ENCODE measurements at regions not wholly inside any gene's neighbourhood (a gene's known extent, or its start where the extent isn't known, plus 50 kb on each side); places are given as distances from the start of the nearest gene placed in this dataset.

DNA sequence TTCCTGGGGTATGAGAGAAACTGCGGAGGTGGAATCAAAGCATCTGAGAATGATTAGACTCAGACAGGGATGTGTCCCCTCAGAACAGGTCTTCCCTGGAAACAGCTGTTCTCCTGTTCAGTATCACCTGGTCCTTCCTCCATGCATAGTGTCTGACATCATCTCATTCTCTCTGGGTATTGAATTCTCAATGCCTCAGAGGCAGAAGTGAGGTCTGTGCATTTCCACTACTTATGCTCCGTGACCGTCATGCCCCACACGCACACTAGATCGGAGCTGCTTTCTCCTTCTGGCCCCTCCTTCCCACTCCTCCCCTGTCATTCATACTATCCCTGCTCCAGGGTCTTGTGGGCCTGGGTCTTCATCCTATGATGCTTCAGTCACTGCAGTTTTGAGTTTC is 61.4 kb upstream of the DAB2IP start:
- no peaks in the 10 kb centered on the region for H3K9me3 ChIP-seq
- no peaks in the 10 kb centered on the region; the same call in 1 of the 2 replicates for H3K27me3 ChIP-seq
- H3K4me3 ChIP-seq = no peak overlapping the region
- no peak for DNase-seq
- H3K36me3 ChIP-seq = no peaks in the 10 kb centered on the region

DNA sequence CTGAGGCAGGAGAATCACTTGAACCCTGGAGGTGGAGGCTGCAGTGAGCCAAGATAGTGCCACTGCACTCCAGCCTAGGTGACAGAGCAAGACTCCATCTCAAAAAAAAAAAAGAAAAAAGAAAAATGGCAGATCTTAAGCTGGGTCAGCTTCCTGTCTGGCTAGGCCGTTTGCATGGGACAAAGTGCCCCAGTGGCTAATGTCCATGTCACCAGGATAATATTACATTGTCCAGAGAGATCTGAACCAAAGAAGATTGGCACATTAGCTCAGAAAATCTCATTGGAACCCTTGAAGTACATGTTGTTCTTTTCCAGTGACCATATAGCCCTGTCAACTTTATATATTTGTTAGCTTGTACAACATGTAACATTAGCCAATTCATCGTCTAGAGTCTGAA is 59.2 kb upstream of the DAB2IP start:
- no peaks in the 10 kb centered on the region for H3K36me3 ChIP-seq
- peaks cover 4% of the 10 kb centered on the region for H3K9me3 ChIP-seq
- H3K4me3 ChIP-seq = no peak overlapping the region
- H3K27me3 ChIP-seq = no peaks in the 10 kb centered on the region; the same call in 1 of the 2 replicates
- DNase-seq = no peak

DNA sequence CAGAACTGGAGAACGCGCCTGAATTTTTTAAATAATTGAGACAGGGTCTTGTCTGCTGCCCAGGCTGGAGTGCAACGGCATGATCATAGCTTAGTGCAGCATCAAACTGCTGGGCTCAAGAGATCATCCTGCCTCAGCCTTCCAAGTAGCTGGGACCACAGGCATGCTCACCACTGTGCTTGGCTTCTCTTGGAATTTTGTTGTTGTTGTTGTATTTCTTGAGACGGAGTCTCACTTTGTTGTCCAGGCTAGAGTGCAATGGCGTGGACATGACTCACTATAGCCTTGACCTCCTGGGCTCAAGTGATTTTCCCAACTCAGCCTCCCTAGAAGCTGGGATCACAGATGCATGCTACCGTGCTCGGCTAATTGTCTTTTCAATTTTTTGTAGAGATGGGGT is 58.4 kb upstream of the DAB2IP start:
- Histone ChIP-seq H3K9me3 (peaks cover 4% of the 10 kb centered on the region), H3K27me3 (no peaks in the 10 kb centered on the region; the same call in 1 of the 2 replicates), H3K4me3 (no peak overlapping the region), H3K36me3 (no peaks in the 10 kb centered on the region)
- DNase-seq = no peak

DNA sequence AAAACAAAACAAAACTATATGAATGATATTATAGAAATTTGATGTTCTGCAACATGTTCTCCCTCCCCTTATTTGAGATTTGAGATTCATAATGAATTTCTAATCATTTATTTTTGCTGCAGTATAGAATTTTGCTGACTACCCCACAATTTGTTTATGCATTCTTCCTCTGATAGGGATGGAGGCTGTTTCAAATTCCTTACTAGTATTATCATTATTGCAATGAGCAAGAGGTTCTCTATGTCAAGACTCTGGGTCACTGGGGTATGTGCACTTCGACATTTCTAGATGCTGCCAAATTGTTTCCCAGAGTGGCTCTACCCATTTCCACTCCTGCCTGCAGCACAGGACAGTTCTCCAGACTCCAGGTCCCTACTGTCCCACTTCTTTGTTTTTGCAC is 54.9 kb upstream of the DAB2IP start:
- no peaks in the 10 kb centered on the region for H3K36me3 ChIP-seq
- H3K27me3 ChIP-seq = peaks cover 7% of the 10 kb centered on the region
- no peak for DNase-seq

DNA sequence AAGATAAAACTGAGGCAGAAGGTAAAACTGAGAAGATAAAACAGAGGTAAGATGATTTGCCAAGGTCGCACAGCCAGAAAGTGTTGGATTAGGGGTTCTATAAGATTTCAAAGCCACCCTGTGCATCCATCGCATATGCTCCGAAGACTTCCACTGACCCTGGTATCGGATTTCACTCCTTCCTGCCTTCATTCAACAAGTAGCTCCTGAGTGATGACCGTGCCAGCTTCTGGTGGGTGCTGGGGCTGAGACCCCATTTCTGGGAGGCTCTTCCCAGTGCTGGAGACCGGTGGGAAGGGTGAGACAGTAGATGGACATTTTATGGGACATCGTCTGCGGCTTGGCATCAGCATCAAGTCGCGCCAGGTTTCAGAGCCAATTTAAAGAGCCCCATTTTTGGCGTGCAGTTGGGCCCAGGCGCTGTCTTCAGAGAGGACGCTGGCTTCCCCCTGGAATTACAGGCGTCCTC is 53.7 kb upstream of the DAB2IP start:
- no peaks in the 10 kb centered on the region for H3K36me3 ChIP-seq
- no peak for DNase-seq
- H3K9me3 ChIP-seq = peaks cover 4% of the 10 kb centered on the region
- H3K27me3 ChIP-seq = peaks cover 7% of the 10 kb centered on the region
- no peak overlapping the region for H3K4me3 ChIP-seq

More for the DNA sequence above, 54.9 kb upstream of the DAB2IP start:
- H3K9me3 ChIP-seq = peaks cover 4% of the 10 kb centered on the region
- no peak overlapping the region for H3K4me3 ChIP-seq

DNA sequence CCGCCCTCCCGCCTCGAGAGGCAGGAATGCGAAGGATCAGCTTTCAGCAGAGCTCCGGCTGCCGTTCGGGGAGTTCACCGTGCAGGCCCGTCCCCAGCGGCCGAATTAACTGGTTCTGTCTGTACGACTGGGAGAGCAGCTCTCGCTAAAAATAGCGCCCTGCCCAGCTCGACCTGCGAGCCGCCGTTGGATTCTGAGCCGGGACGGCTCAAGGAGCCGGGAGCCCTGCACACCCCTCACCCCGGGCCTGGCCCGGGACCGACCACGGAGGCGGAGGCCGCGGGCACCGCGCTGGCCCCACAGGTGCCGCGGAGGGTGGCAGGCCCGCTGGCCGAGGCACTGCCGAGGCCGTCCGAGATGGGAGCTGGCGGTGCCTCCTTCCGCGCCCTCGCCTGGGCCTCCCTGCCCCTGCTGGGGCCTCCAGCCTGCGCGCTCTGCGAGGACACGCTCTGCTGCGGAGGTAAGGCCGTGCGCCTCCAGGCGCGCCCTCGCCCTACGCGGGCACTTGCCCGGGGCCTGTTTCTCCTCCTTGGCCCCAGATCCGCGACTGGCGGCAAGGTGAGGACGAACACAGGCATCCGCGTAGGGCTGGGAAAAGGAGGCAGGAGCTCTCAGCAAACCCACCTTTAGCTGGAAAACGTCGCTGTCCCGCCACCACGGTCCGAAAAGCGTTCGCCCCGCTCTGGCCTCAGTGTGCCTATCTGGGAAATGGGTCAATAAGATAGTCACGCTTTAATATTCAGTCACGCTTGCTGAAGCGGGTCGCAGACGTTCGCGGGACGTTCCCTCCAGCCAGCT is 53.1 kb upstream of the DAB2IP start:
- H3K4me3 ChIP-seq = no peak overlapping the region
- H3K27me3 ChIP-seq = peaks cover 7% of the 10 kb centered on the region
- no peak for DNase-seq
- no peaks in the 10 kb centered on the region for H3K36me3 ChIP-seq
- peaks cover 4% of the 10 kb centered on the region for H3K9me3 ChIP-seq

DNA sequence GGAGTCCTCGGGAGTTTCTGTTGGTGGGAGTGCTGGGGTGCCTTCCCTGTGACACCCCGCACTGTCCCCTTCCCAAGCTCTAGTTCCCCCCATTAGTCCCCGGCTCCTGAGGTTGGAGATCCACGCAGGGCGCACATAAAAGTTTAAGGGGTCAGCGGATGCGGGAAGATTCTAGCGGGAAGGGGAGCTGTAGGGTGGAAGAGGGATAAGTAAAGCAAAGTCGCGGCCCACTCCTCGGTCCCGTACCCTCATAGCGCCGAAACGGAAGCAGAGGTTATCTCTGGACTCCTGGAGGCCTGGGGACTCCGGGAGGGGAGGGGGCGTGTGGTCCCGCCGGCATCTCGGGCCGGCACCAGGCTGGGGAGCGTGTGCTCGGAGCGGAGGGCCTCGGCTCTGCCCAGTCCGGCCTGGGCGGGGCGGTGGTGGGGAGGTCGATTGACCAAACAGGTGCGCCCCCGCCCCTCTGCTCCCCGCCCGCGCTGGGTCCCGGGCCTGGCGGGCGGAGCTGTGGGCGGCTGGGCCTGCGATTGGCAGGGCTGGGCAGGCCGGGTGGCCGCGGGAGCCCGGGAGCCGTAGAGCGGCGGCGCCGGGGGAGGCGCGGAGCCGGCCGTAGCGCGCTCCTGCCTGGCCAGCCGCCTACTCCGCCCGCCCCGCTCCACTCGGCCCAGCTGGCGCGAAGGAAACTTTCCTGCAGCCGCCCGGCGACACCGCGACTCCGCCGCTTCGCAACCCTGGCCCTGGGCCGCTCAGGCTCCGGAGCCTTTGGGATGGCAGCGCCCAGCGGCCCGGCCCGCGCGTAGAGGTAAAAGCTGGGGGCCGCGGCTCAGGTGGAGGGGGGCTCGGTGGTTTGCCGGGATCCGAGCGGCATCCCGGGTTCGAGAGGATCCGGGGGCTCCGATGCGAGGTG is 52.2 kb upstream of the DAB2IP start:
- H3K36me3 ChIP-seq = no peaks in the 10 kb centered on the region
- H3K27me3 ChIP-seq = peaks cover 7% of the 10 kb centered on the region
- H3K9me3 ChIP-seq = peaks cover 4% of the 10 kb centered on the region
- DNase-seq = peak; percentile 47
- H3K4me3 ChIP-seq = peak overlapping the region; percentile 48

DNA sequence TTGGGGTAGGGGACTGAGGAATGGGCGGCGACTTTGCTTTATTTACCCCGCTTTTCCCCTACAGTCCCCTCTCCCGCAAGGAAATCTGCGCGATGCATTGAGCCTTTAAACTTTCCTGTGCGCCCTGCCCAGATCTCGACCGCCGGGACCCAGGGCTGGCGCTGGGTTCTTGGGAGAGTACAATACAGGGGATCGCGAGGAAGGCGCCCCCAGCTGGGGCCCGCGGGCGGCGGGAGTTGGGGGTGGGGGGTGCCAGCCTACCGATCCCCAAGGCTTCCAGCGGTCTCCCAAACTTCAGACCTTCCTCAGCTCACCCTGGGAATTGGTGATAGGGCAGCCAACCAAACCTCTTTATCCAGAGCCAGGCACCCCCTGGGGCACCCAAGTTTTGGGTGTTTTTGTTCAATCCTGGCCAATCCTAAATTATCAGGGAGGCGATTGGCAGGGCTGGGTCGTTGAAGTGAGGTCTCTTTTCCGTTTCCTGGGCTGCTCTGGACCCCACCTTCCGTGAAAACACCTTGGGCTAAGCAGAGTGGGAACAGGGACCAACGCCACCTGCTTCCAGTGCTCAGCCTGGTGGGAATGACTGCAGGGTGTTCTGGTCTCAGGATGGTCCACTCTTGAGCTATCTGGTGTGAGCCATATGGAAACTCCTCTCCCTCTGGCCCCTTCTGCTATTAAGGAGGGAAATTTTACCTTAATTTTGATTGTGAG is 51.4 kb upstream of the DAB2IP start:
- Histone ChIP-seq H3K36me3 (no peaks in the 10 kb centered on the region), H3K4me3 (peak overlapping the region; percentile 48), H3K27me3 (peaks cover 7% of the 10 kb centered on the region), H3K9me3 (peaks cover 4% of the 10 kb centered on the region)
- no peak for DNase-seq

DNA sequence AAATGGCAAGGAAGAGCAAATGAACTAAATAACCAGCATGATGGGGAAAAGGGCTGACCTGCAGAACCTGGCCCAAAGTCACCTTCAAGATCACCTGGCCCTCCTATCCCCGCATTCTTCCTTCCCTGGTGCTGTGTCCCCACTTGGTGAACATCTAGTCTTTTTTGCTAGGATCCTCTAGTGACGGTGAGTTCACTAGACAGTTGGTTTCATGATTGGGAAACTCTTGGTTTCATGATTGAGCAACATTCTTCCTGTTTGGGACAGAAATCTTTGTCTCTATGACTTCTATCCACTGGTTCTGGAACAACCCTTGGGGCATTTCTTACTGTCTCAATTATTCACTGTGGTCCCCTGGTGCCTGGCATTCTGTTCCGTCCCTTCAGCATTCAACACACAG is 50.2 kb upstream of the DAB2IP start:
- Histone ChIP-seq H3K4me3 (no peak overlapping the region), H3K36me3 (no peaks in the 10 kb centered on the region), H3K9me3 (peaks cover 4% of the 10 kb centered on the region), H3K27me3 (peaks cover 7% of the 10 kb centered on the region)
- no peak for DNase-seq

Measured in MG63 (cell line).